HFFc6 (cell line): ENCODE measurements at regions not wholly inside any gene's neighbourhood (a gene's known extent, or its start where the extent isn't known, plus 50 kb on each side); places are given as distances from the start of the nearest gene placed in this dataset.

Experiments used
- DNase-seq: peaks from one replicate; pipeline ENCODE4 v3.0.0-alpha.2; 2018
- H3K27ac Mint-ChIP-seq: 2 replicates; pipeline ENCODE4 v1.8.0; 2020; ENCODE audit warnings: mild to moderate bottlenecking, mixed read lengths
- H3K27me3 Mint-ChIP-seq: 2 replicates; pipeline ENCODE4 v1.8.0; 2021; ENCODE audit warnings: mild to moderate bottlenecking, moderate library complexity, mixed read lengths; ENCODE audit not compliant: insufficient read depth
- H3K36me3 Mint-ChIP-seq: 2 replicates; pipeline ENCODE4 v1.8.0; 2021; ENCODE audit warnings: low read depth, mixed read lengths
- H3K4me1 Mint-ChIP-seq: 2 replicates; pipeline ENCODE4 v1.8.0; 2020; ENCODE audit warnings: low read depth, mixed read lengths
- H3K4me3 Mint-ChIP-seq: 2 replicates; pipeline ENCODE4 v1.8.0; 2020; ENCODE audit warnings: mild to moderate bottlenecking, moderate library complexity, mixed read lengths
- H3K9me3 Mint-ChIP-seq: 2 replicates; pipeline ENCODE4 v1.8.0; 2020; ENCODE audit warnings: mild to moderate bottlenecking, mixed read lengths
- CTCF ChIP-seq: fragments of 200-600 bp; sonication (generic); IDR thresholded peaks from 2 replicates; pipeline ENCODE4 v1.5.0; 2021; ENCODE audit warnings: antibody characterized with exemption, mild to moderate bottlenecking

GRCh38 chr19:34051255-34051654, 121.0 kb upstream of the LSM14A start:
- H3K27me3 Mint-ChIP-seq, result peaks cover 5% of the 10 kb centered on the region
- H3K9me3 Mint-ChIP-seq, result no peaks in the 10 kb centered on the region
- TF ChIP-seq CTCF, result no peak

GRCh38 chr19:34057155-34057554, 115.1 kb upstream of the LSM14A start:
- no peak overlapping the region for H3K4me3 Mint-ChIP-seq

More at GRCh38 chr19:34051255-34051654, 121.0 kb upstream of the LSM14A start:
- DNase-seq, result no peak
- no peak overlapping the region for H3K4me3 Mint-ChIP-seq
- H3K27ac Mint-ChIP-seq, result no peak overlapping the region
- no peaks in the 10 kb centered on the region for H3K36me3 Mint-ChIP-seq
- H3K4me1 Mint-ChIP-seq, result no peaks in the 10 kb centered on the region

GRCh38 chr19:34066007-34066643, 106.2 kb upstream of the LSM14A start:
- Mint-ChIP-seq H3K27me3 (peaks cover 26% of the 10 kb centered on the region), H3K4me1 (peaks cover 27% of the 10 kb centered on the region), H3K4me3 (no peak overlapping the region), H3K36me3 (no peaks in the 10 kb centered on the region), H3K27ac (no peak overlapping the region), H3K9me3 (no peaks in the 10 kb centered on the region)
- no peak for DNase-seq
- no peak for TF ChIP-seq CTCF

More at GRCh38 chr19:34057155-34057554, 115.1 kb upstream of the LSM14A start:
- Mint-ChIP-seq H3K27me3 (peaks cover 12% of the 10 kb centered on the region), H3K36me3 (no peaks in the 10 kb centered on the region), H3K27ac (no peak overlapping the region), H3K9me3 (no peaks in the 10 kb centered on the region), H3K4me1 (no peaks in the 10 kb centered on the region)
- TF ChIP-seq CTCF, result no peak
- no peak for DNase-seq

- H3K27me3 Mint-ChIP-seq, result peaks cover 19% of the 10 kb centered on the region
- H3K36me3 Mint-ChIP-seq, result no peaks in the 10 kb centered on the region
- peaks cover 27% of the 10 kb centered on the region for H3K4me1 Mint-ChIP-seq
- H3K27ac Mint-ChIP-seq, result peak overlapping the region; percentile 27; the same call in 1 of the 2 replicates
- H3K4me3 Mint-ChIP-seq, result peak overlapping the region; percentile 68
- H3K9me3 Mint-ChIP-seq, result no peaks in the 10 kb centered on the region
- peak; percentile 22 for DNase-seq
- TF ChIP-seq CTCF, result no peak
Observed at GRCh38 chr19:34067861-34068271, 104.4 kb upstream of the LSM14A start.

- peak; percentile 2 for DNase-seq
- Mint-ChIP-seq H3K27me3 (peaks cover 9% of the 10 kb centered on the region), H3K9me3 (no peaks in the 10 kb centered on the region), H3K4me1 (no peaks in the 10 kb centered on the region), H3K36me3 (no peaks in the 10 kb centered on the region), H3K4me3 (no peak overlapping the region), H3K27ac (no peak overlapping the region)
- TF ChIP-seq CTCF, result no peak
Observed at GRCh38 chr19:34075661-34076091, 96.6 kb upstream of the LSM14A start.
